Activated CD4-positive, alpha-beta T cell treated with anti-CD3 and anti-CD28 coated beads, Interleukin-2, amount 50 U/mL, for 48 hours (primary cell): ENCODE measurements at regions not wholly inside any gene's neighbourhood (a gene's known extent, or its start where the extent isn't known, plus 50 kb on each side); places are given as distances from the start of the nearest gene placed in this dataset.
A peak's percentile ranks its signal among the peaks of the same experiment; 100 is the strongest.
"Not testable (repeated sequence)": the region's sequence is repeated elsewhere in the genome, so short reads cannot be mapped to it uniquely, and the experiment has no call there.

Experiments
- DNase-seq, 2 experiments: peaks; one replicate each; pipeline ENCODE4 v3.0.0-alpha.2; 2020

DNA sequence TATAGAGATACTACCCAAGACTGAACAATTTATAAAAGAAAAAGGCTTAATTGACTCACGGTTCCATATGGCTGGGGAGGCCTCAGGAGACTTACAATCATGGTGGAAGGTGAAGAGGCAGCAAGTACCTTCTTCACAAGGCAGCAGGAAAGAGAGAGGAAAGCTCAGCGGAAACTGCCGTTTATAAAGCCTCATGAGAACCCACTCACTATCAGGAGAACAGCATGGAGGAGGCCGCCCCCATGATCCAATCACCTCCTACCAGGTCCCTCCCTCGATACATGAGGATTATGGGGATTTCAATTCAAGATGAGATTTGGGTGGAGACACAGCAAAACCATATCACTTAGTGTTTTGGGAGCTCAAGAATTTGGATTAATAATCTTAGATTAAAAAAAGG lies 240.2 kb downstream of the UACA start:
- no peak for DNase-seq

GRCh38 chr15:70522323-70522966 lies 240.9 kb downstream of the UACA start:
- DNase-seq, result no peak

DNA sequence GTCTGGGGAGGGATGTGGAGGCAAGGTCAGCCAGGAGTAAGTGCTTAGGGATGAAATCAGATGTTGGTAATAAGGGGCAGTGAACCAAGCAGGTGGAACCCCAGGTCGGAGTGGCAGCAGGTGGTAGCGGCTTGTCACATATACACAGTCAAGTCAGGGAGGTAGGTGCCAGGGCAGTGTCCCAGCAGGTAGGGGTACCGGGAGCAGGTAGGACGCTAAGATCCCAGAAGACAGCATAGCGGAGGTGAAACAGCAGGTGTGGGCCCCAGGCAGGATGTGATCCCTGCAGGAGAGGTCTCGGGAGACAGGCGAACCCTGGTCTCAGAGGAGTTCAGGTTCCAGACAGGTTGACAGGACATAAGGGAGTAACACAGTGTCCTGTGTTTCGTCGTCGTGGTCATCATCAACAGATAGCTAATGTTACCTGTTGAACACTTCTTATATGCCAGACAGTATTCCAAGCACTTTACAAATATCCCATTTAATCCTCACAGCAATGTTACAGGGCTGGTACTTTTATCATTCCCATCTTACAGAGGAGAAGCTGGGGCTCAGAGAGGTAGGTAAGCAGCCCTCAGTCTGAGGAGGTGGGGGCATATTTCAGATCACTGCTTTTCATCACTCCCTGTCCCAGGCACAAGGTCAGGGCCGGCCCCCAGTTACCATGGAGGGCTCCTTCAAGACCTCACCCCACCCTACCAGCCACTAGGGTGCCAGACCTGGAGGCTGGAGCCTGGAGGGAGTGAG lies 241.6 kb downstream of the UACA start:
- no peak for DNase-seq

GRCh38 chr15:70519616-70520015 lies 243.7 kb downstream of the UACA start:
- DNase-seq, result no peak

- no peak for DNase-seq
These were observed 244.4 kb downstream of the UACA start for GRCh38 chr15:70519004-70519365.

- no peak for DNase-seq
These were observed 245.0 kb downstream of the UACA start for GRCh38 chr15:70518201-70519003.

- no peak for DNase-seq
These were observed 246.2 kb downstream of the UACA start for GRCh38 chr15:70517194-70517590.

- no peak for DNase-seq
These were observed 246.8 kb downstream of the UACA start for GRCh38 chr15:70516408-70517193.

DNA sequence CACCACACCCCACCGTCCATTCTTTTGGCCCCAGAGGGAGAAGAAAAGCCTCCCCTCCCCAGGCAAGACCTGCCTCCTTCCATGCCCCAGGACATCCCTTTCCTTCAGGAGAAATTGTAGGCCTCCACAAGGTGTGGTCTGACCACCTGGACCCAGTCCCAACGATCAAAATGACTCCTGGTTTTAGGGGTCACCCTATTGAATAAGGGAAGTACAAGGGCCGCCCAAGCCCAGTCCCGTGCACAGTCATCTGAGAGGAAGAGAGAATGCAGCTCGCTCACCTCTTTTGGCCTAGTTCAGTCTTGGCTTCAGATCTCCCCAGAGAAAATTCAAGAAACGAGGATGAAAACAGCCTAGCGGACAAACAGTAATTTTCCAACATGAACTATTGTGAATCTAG lies 249.1 kb downstream of the UACA start:
- no peak for DNase-seq

DNA sequence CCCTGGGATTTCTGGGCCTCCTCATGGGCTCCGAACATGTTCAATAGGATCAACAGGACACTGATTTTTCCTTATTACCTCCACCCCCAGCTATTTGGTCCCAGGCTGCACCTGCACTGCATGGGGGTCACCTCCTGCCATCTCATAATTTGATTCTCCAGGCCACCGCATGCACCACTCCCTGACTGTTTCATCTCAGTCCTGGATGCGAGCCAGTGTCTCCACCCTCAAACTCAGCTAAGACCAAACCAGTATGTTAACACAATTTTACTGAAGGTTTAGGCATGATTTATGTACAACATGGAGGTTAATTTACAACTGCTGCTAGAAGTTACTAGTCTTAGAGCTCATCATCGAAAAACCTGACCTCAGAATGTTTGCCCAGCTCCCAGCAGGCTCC lies 249.5 kb downstream of the UACA start:
- no peak for DNase-seq

DNA sequence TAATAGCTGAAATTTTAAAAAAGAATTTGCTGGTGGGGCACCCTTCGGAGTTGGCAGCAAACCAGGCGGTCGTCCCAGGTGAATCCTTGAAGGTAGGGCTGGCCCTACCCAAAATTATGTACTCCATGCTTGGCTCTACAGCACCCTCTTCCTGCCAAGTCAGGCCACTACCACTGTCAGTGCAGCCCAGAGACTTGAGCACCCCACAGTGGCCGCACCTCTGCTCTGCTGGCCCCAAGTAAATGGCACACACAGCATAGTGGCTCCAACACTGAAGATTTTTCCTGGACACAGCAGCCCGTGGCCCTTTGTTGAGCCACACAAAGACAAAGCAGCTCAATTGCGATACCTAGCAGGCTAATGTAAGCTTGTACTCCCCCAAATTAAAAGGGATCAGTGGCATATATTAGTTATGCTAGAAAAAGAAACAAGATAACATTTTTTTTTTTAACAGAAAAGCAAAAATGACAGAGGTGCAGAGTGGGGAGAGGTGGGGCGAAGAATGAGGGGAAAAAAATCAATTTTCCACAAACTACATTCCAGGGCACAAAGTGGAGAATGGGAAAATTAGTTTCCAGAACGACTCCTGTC lies 250.5 kb downstream of the UACA start:
- DNase-seq, result peak; percentile 72 to 79

- DNase-seq, result not testable (repeated sequence)
These were observed 251.3 kb downstream of the UACA start for GRCh38 chr15:70511972-70512587.

DNA sequence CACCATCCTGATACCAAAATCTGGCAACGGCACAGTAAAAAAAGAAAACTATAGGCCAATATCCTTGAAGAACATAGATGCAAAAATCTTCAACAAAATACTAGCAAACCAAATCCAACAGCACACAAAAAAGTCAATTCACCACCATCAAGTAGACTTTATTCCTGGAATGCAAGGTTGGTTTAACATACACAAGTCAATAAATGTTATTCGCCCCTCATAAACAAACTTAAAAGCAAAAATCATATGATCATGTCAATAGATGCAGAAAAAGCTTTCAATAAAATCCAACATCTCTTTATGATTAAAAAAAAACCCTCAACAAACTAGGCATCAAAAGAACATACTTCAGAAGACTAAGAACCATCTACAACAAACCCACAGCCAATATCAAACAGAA lies 252.9 kb downstream of the UACA start:
- no peak for DNase-seq

DNA sequence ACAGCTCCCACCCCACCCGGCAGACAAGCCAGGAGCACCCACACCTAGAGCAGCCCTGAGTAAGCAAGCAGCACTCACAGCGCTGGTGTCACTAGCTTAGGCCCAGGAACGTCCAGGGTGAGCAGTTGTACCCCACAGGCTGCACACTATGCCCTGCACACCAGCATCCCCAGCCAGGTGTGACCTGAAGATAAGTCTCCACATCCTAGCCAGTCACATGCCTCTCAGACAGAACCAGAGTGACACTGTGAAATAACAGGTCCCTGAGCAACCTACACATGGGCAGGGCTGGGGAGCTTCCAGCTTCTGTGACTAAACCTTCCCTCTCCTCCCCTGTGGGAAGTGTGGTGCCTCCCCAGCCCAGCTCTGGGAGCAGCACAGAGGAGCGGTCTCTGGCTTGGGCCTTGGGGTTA lies 253.6 kb downstream of the UACA start:
- DNase-seq, result no peak

DNA sequence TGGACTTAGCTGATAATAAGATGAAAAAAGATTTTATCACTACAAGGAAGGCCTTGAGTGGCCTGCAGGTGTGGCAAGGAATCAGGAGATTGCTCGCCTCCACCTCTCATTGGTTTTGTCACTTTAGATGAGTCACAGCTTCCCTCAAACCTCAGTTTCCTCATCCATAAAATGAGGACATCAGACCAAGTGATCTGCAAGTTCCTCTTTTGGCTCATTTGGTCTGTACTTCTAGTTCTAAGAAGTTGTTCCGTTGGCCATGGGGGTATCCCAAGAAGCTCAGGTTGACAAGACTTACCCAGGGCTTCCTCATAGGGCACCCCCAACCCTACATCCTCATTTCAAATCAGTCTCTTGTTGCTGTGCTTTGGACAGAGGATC lies 254.1 kb downstream of the UACA start:
- no peak for DNase-seq

DNA sequence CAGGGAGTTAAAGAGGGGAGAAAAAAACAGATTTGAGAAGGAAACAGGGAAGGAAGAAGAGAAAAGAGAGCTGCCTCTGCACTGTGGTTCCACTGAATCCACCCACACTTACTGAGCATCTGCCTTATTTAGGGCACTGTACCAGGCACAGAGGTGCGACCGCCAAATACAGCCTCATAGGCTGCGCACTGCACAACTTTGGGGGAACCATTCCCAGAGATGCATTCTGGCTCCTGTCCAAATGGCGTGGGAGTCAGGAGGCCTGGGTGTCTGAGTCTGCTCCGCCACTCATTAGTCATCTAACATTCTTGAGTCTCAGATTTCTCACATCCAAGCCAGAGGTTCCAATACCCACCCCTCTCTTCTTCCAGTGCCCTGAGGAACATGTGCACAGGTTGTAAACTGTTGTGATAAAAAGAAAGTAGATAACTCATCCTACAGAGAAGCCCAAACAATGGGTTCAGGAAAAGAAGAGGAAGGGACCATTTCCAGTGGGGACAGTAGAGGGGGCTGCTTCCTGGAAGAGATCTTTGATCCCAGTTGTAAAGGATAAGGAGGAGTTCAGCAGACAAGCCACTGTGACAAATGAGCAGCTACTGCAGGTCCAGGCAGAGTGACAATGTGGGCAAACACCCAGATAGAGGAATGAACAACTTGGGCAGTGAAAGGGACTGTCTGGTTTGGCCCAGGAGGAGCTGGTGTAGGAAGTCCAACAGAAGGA lies 254.6 kb downstream of the UACA start:
- peak; percentile 63 to 71 for DNase-seq

DNA sequence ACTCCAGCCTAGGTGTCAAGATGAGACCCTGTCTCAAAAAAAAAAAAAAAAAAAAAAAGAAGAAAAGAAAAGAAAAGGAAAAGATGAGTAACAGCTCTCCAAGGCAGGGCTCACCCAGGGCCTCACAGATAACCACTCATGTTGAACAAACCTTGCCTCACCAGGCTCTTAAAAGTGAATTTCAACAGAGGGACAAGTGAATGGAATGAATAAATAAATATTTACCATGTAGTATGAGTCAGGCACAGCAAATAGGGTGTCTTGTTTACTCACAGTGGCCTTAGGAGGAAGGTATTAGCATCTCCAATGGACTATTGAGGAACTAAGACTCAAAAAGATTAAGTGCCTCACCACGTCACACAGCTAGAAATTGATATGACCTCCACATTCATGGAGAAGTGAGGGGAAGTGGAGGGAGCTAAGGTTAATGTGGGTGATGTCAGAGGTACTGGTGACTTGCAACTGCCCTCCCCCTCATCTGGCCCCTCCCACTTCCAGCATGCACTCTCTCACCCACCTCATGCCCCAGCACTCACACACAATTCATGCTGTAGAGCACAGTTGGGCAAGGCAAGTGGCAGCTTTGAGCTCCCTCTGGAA lies 255.5 kb downstream of the UACA start:
- peak in 1 of 2 experiments; percentile 52 for DNase-seq

GRCh38 chr15:70505936-70506912 lies 257.1 kb downstream of the UACA start:
- no peak for DNase-seq

GRCh38 chr15:70505411-70505919 lies 257.9 kb downstream of the UACA start:
- DNase-seq, result no peak

- no peak for DNase-seq
These were observed 258.4 kb downstream of the UACA start for GRCh38 chr15:70504988-70505387.
